ENCODE measurements at regions not wholly inside any gene's neighbourhood (a gene's known extent, or its start where the extent isn't known, plus 50 kb on each side); places are given as distances from the start of the nearest gene placed in this dataset.

DNA sequence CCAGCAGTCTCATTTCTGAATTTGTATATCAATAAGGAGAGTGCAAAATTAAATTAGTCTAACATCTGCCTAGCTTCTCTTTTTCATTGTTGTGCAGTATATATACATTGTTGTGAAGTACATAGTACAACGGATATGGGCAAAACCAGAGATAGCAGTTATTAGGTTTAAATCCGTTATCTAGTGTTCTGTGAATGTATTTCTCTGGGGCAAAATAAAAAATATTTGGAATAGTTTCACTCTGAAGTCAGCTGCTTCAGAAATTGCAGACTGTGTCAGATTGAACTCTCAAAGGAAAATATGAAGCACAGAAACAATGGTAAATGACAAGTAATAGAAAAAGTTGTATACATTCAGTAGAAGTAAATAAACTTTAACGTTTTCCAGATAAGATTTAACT, 836.5 kb upstream of the CXADR start:
- TF ChIP-seq, protein P1, sequence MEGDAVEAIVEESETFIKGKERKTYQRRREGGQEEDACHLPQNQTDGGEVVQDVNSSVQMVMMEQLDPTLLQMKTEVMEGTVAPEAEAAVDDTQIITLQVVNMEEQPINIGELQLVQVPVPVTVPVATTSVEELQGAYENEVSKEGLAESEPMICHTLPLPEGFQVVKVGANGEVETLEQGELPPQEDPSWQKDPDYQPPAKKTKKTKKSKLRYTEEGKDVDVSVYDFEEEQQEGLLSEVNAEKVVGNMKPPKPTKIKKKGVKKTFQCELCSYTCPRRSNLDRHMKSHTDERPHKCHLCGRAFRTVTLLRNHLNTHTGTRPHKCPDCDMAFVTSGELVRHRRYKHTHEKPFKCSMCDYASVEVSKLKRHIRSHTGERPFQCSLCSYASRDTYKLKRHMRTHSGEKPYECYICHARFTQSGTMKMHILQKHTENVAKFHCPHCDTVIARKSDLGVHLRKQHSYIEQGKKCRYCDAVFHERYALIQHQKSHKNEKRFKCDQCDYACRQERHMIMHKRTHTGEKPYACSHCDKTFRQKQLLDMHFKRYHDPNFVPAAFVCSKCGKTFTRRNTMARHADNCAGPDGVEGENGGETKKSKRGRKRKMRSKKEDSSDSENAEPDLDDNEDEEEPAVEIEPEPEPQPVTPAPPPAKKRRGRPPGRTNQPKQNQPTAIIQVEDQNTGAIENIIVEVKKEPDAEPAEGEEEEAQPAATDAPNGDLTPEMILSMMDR (IDR thresholded peaks at IDR 0.05; ENCODE audit: extremely low read depth, missing control alignments) = no peak
- DNase-seq (ENCODE audit: low spot score) = no peak

DNA sequence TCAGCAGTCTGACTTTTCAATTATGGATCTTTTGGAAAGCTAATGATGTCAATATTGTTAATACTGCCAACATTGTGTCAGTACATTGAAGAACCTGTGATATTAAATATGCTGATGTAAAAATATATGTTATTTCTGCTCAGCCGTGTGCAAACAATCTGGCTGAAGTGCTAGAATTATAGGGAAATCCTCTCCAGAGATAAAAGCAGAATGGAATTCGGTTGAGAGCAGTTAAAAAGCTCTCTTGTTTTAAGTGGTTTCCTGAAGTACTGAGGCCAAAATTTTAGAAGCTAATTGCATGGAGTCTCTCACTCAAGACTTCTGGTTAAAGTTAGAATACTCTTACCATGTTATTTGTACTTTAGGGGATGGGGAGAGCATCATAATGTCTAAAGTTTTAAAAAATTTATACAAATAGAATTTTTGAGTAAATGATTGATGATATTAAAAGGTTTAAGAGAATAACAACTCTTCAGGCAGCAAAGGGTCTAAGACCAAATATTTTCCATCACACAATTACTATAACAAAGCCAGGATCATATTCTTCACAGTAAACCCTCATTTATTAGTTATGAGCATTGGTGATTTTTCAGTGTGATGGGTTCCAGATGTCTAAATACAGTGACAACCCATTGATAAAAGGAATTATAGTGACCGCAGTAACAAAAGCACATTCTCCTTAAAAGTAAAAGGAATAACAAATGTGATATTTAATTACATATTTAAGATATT, 834.2 kb upstream of the CXADR start:
- TF ChIP-seq, protein P1 (IDR thresholded peaks at IDR 0.05; ENCODE audit: extremely low read depth, missing control alignments) = no peak
- no peak for DNase-seq (ENCODE audit: low spot score)

DNA sequence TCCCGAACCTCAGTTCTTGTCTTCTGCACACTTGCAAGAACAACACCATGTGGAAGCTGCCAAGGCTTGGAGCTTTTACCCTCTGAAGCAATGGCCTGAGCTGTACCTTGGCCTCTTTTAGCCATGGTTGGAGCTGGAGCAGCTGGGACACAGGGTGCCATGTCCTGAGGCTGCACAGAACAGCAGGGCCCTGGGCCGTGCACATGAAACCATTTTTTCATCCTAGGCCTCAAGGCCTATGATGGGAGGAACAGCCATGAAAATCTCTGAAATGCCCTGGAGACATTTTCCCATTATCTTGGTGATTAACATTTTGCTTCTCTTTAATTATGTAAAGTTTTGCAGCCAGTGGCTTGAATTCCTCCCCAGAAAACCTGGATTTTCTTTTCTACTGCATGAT, 817.8 kb upstream of the CXADR start:
- TF ChIP-seq, protein P1 (IDR thresholded peaks at IDR 0.05; ENCODE audit: extremely low read depth, missing control alignments) = no peak
- no peak for DNase-seq (ENCODE audit: low spot score)

DNA sequence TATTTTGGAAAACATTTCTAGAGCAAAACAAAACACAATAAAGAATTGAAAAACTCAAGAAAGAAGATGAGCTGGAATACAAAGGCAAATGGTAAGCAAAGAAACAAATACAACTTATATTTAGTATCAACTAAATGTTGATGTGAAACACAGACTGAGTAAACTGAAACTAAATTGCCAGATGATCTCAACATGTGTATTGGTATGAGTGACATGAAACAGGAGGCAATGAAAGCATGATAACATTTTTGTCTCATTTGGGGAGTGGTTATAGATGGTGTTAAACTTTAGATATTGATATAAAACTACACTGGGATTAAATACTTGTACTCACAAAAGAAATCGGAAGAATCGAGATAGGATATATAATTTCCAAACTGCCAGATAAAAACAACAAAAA, 805.6 kb upstream of the CXADR start:
- TF ChIP-seq, protein P1 (IDR thresholded peaks at IDR 0.05; ENCODE audit: extremely low read depth, missing control alignments) = no peak

DNA sequence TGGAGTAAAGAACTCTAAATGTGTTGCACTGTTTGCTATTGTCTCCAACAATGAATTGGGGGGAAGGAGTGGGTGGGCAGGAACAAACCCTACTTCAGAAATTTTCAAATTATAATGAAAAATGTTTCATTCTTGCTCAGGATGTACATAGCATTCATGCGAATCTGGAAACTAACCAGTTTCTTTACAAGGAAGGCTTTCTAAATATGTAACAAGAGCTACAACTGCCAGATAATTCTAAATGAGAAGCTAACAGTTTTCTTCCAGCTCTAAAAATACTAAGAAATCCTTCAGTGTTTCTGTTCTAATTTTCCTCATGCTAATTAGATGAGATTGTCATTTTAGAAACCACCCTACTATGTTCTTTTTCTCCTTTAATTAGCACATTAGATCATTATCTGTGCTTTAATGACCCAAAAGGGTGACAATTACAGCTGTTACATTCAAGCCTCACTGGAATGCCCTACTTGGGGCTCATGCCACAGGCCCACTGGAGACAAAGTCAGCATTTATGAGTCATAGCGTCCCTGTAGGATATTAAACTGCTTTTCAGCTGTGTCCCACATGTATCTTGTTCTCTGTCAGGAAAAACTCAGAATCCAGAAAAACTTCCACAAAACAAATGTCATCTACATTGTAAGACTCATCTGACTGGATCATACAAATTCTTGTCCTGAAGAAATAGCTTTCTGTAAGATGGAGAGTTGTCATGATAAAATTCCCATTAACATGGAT, 804.6 kb upstream of the CXADR start:
- DNase-seq (ENCODE audit: low spot score) = no peak
- TF ChIP-seq, protein P1 (IDR thresholded peaks at IDR 0.05; ENCODE audit: extremely low read depth, missing control alignments) = no peak

More for the DNA sequence above, 805.6 kb upstream of the CXADR start:
- DNase-seq (ENCODE audit: low spot score) = no peak

DNA sequence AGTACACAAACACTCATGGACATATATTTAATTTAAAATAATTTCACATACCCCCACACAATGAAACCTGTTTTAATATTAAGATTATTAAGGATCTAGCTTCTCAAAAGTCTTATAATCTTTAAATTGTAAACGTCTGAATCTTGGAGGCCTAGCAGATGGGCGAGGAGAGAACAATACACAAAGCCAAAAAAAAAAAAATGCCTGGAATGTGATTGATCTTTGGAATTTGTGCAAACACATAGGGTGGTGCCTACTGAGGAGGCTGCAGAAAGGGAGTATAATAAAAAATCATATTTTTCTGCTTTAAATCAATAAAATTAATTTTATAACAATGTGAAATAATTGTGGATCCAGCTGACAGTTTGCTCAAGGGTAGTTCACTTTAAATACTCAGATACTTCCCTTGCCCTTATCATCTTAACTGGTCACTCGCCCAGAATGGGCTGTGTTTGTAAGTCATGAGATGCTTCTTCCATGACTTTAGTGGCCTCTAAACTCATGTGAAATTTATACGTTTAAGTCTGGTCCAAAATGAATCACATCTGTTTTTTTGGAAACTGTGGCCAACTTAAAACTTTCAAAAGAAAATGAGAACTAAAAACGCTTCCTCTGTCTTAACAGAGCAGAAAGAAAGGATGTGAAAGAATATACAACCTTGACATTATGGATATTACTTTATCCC, 802.8 kb upstream of the CXADR start:
- TF ChIP-seq, protein P1 (IDR thresholded peaks at IDR 0.05; ENCODE audit: extremely low read depth, missing control alignments) = no peak
- DNase-seq (ENCODE audit: low spot score) = no peak

DNA sequence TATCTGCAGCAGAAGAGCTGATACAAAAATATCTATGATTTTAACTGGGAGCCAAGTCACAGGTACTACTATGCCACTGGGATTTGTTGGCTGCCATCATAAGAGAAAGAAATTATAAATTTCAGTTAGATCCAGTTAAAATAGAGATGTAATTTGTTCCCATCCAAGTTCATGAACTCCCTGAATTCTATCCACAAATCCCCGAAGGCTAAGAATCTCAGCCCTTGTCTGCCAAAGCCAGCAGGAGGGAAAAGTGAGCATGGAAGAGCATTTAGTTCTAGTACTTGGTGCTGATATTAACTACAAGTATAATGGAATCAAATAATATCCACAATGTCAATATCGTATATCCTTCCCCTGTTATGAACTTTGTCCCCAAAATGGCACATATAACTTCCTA, 801.1 kb upstream of the CXADR start:
- DNase-seq (ENCODE audit: low spot score) = no peak
- TF ChIP-seq, protein P1 (IDR thresholded peaks at IDR 0.05; ENCODE audit: extremely low read depth, missing control alignments) = no peak

Measured in GM20000 (cell line).